ENCODE measurements at regions not wholly inside any gene's neighbourhood (a gene's known extent, or its start where the extent isn't known, plus 50 kb on each side); places are given as distances from the start of the nearest gene placed in this dataset.

DNA sequence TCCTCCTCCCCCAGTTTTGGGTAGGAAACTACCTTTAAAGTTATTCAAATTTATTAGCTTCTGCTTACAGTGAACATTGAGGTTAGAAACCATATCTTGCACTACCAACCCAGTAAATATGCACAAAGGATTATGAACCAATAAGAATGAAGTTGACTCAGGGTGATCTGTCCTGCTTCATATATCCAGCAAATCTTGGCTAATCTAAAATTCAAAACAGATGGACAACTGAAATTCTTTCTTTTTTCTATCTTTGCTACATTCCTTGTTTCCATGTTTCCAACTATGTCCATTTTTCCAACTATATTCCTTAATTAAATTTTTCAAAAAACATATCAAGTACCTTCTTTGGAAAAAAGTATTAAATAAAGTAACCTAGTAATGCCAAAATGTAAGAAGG lies 149.3 kb downstream of the FAM124B start:
- Histone ChIP-seq H3K4me1 (ENCODE audit: control insufficient read depth, insufficient read depth, low read length) (no peaks in the 10 kb centered on the region), H2AFZ (ENCODE audit: control insufficient read depth, low read depth, low read length) (no peak overlapping the region), H3K79me2 (ENCODE audit: control insufficient read depth, insufficient read depth, low read length) (no peaks in the 10 kb centered on the region), H3K4me3 (no peak overlapping the region), H3K9me3 (replicated peaks; ENCODE audit: control insufficient read depth, insufficient read depth, low read length) (no peaks in the 10 kb centered on the region), H3K9ac (ENCODE audit: control insufficient read depth, insufficient read depth, low read length) (no peak overlapping the region), H3K36me3 (ENCODE audit: control insufficient read depth in 2 of 2, insufficient read depth in 2 of 2, low read length in 1 of 2) (no peaks in the 10 kb centered on the region), H3K4me2 (ENCODE audit: control insufficient read depth, insufficient read depth) (no peak overlapping the region), H3K27ac (ENCODE audit: control insufficient read depth, insufficient read depth) (no peak overlapping the region), H4K20me1 (ENCODE audit: control insufficient read depth, insufficient read depth) (no peaks in the 10 kb centered on the region), H3K27me3 (replicated peaks in 1 of 2; ENCODE audit: control insufficient read depth in 2 of 2, insufficient read depth in 2 of 2, low read length in 1 of 2) (no peaks in the 10 kb centered on the region)
- ChIA-PET RAD21 (ENCODE audit: unreplicated experiment) (no interaction called here), SMC1A (ENCODE audit: uncharacterized antibody, unreplicated experiment) (no interaction called here), CTCF (interaction anchor here (0.7 kb wide), 1 partner anchor 67 kb away, joined by 3 read pairs; no protein-coding TSS in a partner anchor), POLR2A (no interaction called here)
- no TSS peak for BruUV-seq (replicated peaks)
- DNase-seq (ENCODE audit: low read depth, low spot score) = no peak
- ATAC-seq = no peak
- in situ Hi-C loops (cut with MboI) (no loop called here), intact Hi-C loops (cut with micrococcal nuclease; ENCODE audit: unreplicated experiment) (no loop called here)
- TF ChIP-seq, protein P1, sequence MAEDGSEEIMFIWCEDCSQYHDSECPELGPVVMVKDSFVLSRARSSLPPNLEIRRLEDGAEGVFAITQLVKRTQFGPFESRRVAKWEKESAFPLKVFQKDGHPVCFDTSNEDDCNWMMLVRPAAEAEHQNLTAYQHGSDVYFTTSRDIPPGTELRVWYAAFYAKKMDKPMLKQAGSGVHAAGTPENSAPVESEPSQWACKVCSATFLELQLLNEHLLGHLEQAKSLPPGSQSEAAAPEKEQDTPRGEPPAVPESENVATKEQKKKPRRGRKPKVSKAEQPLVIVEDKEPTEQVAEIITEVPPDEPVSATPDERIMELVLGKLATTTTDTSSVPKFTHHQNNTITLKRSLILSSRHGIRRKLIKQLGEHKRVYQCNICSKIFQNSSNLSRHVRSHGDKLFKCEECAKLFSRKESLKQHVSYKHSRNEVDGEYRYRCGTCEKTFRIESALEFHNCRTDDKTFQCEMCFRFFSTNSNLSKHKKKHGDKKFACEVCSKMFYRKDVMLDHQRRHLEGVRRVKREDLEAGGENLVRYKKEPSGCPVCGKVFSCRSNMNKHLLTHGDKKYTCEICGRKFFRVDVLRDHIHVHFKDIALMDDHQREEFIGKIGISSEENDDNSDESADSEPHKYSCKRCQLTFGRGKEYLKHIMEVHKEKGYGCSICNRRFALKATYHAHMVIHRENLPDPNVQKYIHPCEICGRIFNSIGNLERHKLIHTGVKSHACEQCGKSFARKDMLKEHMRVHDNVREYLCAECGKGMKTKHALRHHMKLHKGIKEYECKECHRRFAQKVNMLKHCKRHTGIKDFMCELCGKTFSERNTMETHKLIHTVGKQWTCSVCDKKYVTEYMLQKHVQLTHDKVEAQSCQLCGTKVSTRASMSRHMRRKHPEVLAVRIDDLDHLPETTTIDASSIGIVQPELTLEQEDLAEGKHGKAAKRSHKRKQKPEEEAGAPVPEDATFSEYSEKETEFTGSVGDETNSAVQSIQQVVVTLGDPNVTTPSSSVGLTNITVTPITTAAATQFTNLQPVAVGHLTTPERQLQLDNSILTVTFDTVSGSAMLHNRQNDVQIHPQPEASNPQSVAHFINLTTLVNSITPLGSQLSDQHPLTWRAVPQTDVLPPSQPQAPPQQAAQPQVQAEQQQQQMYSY (CRISPR knock-in tag; IDR thresholded peaks at IDR 0.05) = no peak
- no peak for TF ChIP-seq ZNF217 (IDR thresholded peaks at IDR 0.05)
- no peak for TF ChIP-seq TCF3 (IDR thresholded peaks at IDR 0.05; ENCODE audit: borderline replicate concordance, insufficient read depth, low read depth, low read length)
- FAIRE-seq = no peak

- RAD21 ChIA-PET (ENCODE audit: unreplicated experiment) = no interaction called here
- ATAC-seq (no peak), FAIRE-seq (no peak), DNase-seq (ENCODE audit: low read depth, low spot score) (no peak)
- intact Hi-C loops (cut with micrococcal nuclease; ENCODE audit: unreplicated experiment) = no loop called here
- POLR2A ChIA-PET = no interaction called here
- BruUV-seq (replicated peaks) = no TSS peak
- Histone ChIP-seq H2AFZ (ENCODE audit: control insufficient read depth, low read depth, low read length) (no peak overlapping the region), H4K20me1 (ENCODE audit: control insufficient read depth, insufficient read depth) (no peaks in the 10 kb centered on the region), H3K4me2 (ENCODE audit: control insufficient read depth, insufficient read depth) (no peak overlapping the region), H3K36me3 (ENCODE audit: control insufficient read depth in 2 of 2, insufficient read depth in 2 of 2, low read length in 1 of 2) (no peaks in the 10 kb centered on the region), H3K4me1 (ENCODE audit: control insufficient read depth, insufficient read depth, low read length) (no peaks in the 10 kb centered on the region), H3K79me2 (ENCODE audit: control insufficient read depth, insufficient read depth, low read length) (no peaks in the 10 kb centered on the region), H3K9ac (ENCODE audit: control insufficient read depth, insufficient read depth, low read length) (no peak overlapping the region), H3K4me3 (no peak overlapping the region), H3K9me3 (replicated peaks; ENCODE audit: control insufficient read depth, insufficient read depth, low read length) (no peaks in the 10 kb centered on the region), H3K27ac (ENCODE audit: control insufficient read depth, insufficient read depth) (no peak overlapping the region), H3K27me3 (replicated peaks in 1 of 2; ENCODE audit: control insufficient read depth in 2 of 2, insufficient read depth in 2 of 2, low read length in 1 of 2) (no peaks in the 10 kb centered on the region)
- no peak for TF ChIP-seq CHD4 (IDR thresholded peaks at IDR 0.05)
- TF ChIP-seq RAD21 (IDR thresholded peaks at IDR 0.05; ENCODE audit: insufficient read depth, low read depth, low read length) = no peak
- no peak for TF ChIP-seq IKZF2 (IDR thresholded peaks at IDR 0.05)
- no peak for TF ChIP-seq KAT2A (conservative IDR thresholded peaks at IDR 0.05; ENCODE audit: control insufficient read depth, low read depth, low read length)
- no peak for TF ChIP-seq FOS (IDR thresholded peaks at IDR 0.05; ENCODE audit: borderline replicate concordance, extremely low read depth, insufficient read length)
- TF ChIP-seq CREB1 (IDR thresholded peaks at IDR 0.05; ENCODE audit: low read depth) = no peak
- no peak for TF ChIP-seq GABPA (IDR thresholded peaks at IDR 0.05; ENCODE audit: low read depth)
- no peak for TF ChIP-seq SMARCA5 (IDR thresholded peaks at IDR 0.05)
- TF ChIP-seq RFX5 (IDR thresholded peaks at IDR 0.05; ENCODE audit: low read depth, low read length) = no peak
- TF ChIP-seq YY1 (IDR thresholded peaks at IDR 0.05; ENCODE audit: low read depth, low read length) = no peak
- TF ChIP-seq ASH2L (IDR thresholded peaks at IDR 0.05; ENCODE audit: borderline replicate concordance, low read depth) = no peak
- no peak for TF ChIP-seq SUZ12 (IDR thresholded peaks at IDR 0.05; ENCODE audit: unreplicated experiment)
- TF ChIP-seq RELA (IDR thresholded peaks at IDR 0.05; ENCODE audit: borderline replicate concordance, partially characterized antibody) = no peak
- 86% methylated on average over 1 of the region's 1 CpG for WGBS (ENCODE audit: insufficient coverage, insufficient replicate concordance, low lambda C conversion rate, missing lambda C conversion rate)
- SMC1A ChIA-PET (ENCODE audit: uncharacterized antibody, unreplicated experiment) = interaction anchor here (0.6 kb wide), 1 partner anchor 122 kb away, joined by 3 read pairs; no protein-coding TSS in a partner anchor
- CTCF ChIA-PET = interaction anchor here (1.5 kb wide), 1 partner anchor 279 kb away, joined by 3 read pairs; no protein-coding TSS in a partner anchor
- in situ Hi-C loops (cut with MboI) = no loop called here
Observed at GRCh38 chr2:224248944-224249371, 152.9 kb downstream of the FAM124B start.

Data from GM12878 (cell line).